HepG2 (cell line): ENCODE measurements at regions not wholly inside any gene's neighbourhood (a gene's known extent, or its start where the extent isn't known, plus 50 kb on each side); places are given as distances from the start of the nearest gene placed in this dataset.

Experiments used
- EEA1 ChIP-seq: sonication (generic); formaldehyde crosslinking; IDR thresholded peaks from 2 replicates; pipeline ENCODE4 v1.5.1; 2020; ENCODE audit warnings: mild to moderate bottlenecking, missing genetic modification reagents, borderline replicate concordance
- HDAC2 ChIP-seq: sonication (generic); formaldehyde crosslinking; IDR thresholded peaks from 2 replicates; pipeline ENCODE4 v1.4.0; 2020; ENCODE audit warnings: missing genetic modification reagents
- MAFK ChIP-seq, 2 experiments: IDR thresholded peaks in 1 of 2; conservative IDR thresholded peaks in 1 of 2; 2 replicates each; pipeline ENCODE4 v1.6.1; 2011; ENCODE audit warnings: improper control_type of control experiment in 2 of 2, low read length in 2 of 2
- PAWR ChIP-seq: sonication (generic); formaldehyde crosslinking; IDR thresholded peaks from 2 replicates; pipeline ENCODE4 v1.4.0; 2020; ENCODE audit warnings: missing genetic modification reagents, mild to moderate bottlenecking, borderline replicate concordance
- RARA ChIP-seq: IDR thresholded peaks from 2 replicates; pipeline ENCODE4 v1.6.1; 2016; ENCODE audit warnings: missing genetic modification reagents, missing compliant biosample characterization
- SRSF1 ChIP-seq: fragments of 200-400 bp; formaldehyde crosslinking; optimal IDR thresholded peaks from 2 replicates; pipeline ENCODE3; 2017; ENCODE audit warnings: mild to moderate bottlenecking, low read depth, low read length, moderate library complexity
- STAT5B ChIP-seq: sonication (generic); formaldehyde crosslinking; IDR thresholded peaks from 2 replicates; pipeline ENCODE4 v1.4.0; 2020; ENCODE audit warnings: missing genetic modification reagents
- TOE1 ChIP-seq: sonication (generic); formaldehyde crosslinking; IDR thresholded peaks from 2 replicates; pipeline ENCODE4 v1.4.0; 2020; ENCODE audit warnings: mild to moderate bottlenecking, missing genetic modification reagents
- YEATS2 ChIP-seq: sonication (generic); formaldehyde crosslinking; IDR thresholded peaks from 2 replicates; pipeline ENCODE4 v1.4.0; 2020; ENCODE audit warnings: missing genetic modification reagents, borderline replicate concordance
- ZFP36 ChIP-seq: fragments of 150-350 bp; IDR thresholded peaks from 2 replicates; pipeline ENCODE4 v1.6.1; 2018; ENCODE audit warnings: borderline replicate concordance, low read length, low read depth; ENCODE audit not compliant: partially characterized antibody
- ZNF251 ChIP-seq: sonication (generic); formaldehyde crosslinking; IDR thresholded peaks from 2 replicates; pipeline ENCODE4 v1.9.0; 2021; ENCODE audit warnings: mild to moderate bottlenecking, missing genetic modification reagents
- ZNF501 ChIP-seq: sonication (generic); formaldehyde crosslinking; IDR thresholded peaks from 2 replicates; pipeline ENCODE4 v1.5.1; 2020; ENCODE audit warnings: mild to moderate bottlenecking, moderate library complexity, missing genetic modification reagents
- ZNF549 ChIP-seq: sonication (generic); formaldehyde crosslinking; IDR thresholded peaks from 2 replicates; pipeline ENCODE4 v1.5.0; 2020; ENCODE audit warnings: missing genetic modification reagents
- ZNF552 ChIP-seq: sonication (generic); formaldehyde crosslinking; IDR thresholded peaks from 2 replicates; pipeline ENCODE4 v1.9.0; 2022; ENCODE audit warnings: missing genetic modification reagents, mild to moderate bottlenecking, borderline replicate concordance
- ZNF709 ChIP-seq: sonication (generic); formaldehyde crosslinking; IDR thresholded peaks from 2 replicates; pipeline ENCODE4 v1.5.0; 2020; ENCODE audit warnings: mild to moderate bottlenecking, missing genetic modification reagents
- ZNF781 ChIP-seq: sonication (generic); formaldehyde crosslinking; IDR thresholded peaks from 2 replicates; pipeline ENCODE4 v1.5.1; 2020; ENCODE audit warnings: borderline replicate concordance, mild to moderate bottlenecking, missing genetic modification reagents; ENCODE audit errors: not compliant biosample characterization
- ZSCAN29 ChIP-seq: sonication (generic); formaldehyde crosslinking; conservative IDR thresholded peaks from 2 replicates; pipeline ENCODE4 v1.4.0; 2020; ENCODE audit warnings: mild to moderate bottlenecking, missing genetic modification reagents
- ZSCAN31 ChIP-seq: sonication (generic); formaldehyde crosslinking; IDR thresholded peaks from 2 replicates; pipeline ENCODE4 v1.5.0; 2020; ENCODE audit warnings: low read depth, mild to moderate bottlenecking, missing genetic modification reagents
- TF ChIP-seq, protein P1 (sequence below): sonication (generic); formaldehyde crosslinking; IDR thresholded peaks from 2 replicates; pipeline ENCODE4 v1.5.0; 2020; ENCODE audit warnings: missing genetic modification reagents
- TF ChIP-seq, protein P2 (sequence below): sonication (generic); formaldehyde crosslinking; IDR thresholded peaks from 2 replicates; pipeline ENCODE4 v1.5.0; 2020; ENCODE audit warnings: mild to moderate bottlenecking, missing genetic modification reagents, borderline replicate concordance
- TF ChIP-seq, protein P3 (sequence below): sonication (generic); formaldehyde crosslinking; IDR thresholded peaks from 2 replicates; pipeline ENCODE4 v1.4.0; 2020; ENCODE audit warnings: low read depth, mild to moderate bottlenecking, missing genetic modification reagents

DNA sequence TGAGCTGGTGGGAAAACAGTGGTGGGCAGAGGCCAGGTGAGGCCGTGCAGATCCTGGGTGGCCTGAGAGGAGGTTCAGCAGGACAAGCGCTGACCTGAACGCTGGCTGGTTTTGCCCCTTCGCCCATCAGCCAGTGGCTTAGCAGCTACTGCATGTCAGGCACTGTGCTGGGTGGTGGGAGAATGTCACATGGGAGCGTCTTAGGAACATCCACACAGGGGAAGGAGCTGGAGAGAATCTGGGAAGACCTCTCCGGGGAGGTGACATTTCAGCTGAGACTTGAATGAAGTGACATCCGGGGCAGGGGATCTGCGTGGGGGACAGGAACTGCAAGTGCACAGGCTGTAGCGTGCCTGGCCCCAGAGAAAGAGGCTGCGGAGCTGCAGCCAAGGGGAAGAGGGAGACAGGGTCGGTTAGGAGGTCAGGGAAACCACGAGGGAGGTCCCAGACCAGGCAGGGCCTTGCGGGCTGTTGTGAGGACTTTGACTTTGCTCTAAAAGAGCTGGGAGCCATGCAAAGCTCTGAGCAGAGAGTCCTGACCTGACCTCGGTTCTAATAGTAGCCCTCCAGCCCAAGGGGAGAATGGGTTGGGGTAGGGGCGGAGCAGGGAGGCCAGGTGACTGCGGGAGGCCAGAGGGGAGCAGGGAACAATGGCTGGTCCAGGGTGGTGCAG lies 156.8 kb upstream of the PTPN1 start (continued):
- TF ChIP-seq ZNF251 (CRISPR knock-in tag) (no peak), ZNF709 (CRISPR knock-in tag) (no peak), YEATS2 (no peak), ZNF501 (CRISPR knock-in tag) (0 out of 2 replicates have a peak, but pooled peaks have one; percentile 36), EEA1 (CRISPR knock-in tag) (no peak; the same call in 1 of the 2 replicates), ZNF549 (CRISPR knock-in tag) (no peak), TOE1 (CRISPR knock-in tag) (no peak), MAFK (conservative IDR thresholded peaks at IDR 0.05 in 1 of 2, IDR thresholded peaks at IDR 0.05 in 1 of 2; ENCODE audit: low read length in 2 of 2) (no peak), ZSCAN29 (CRISPR knock-in tag) (peak; percentile 61; the same call in 1 of the 2 replicates), ZNF781 (CRISPR knock-in tag) (peak; percentile 81), RARA (CRISPR knock-in tag) (peak; percentile 72), PAWR (CRISPR knock-in tag) (no peak), ZFP36 (no peak), SRSF1 (no peak), ZSCAN31 (peak; percentile 41; the same call in 1 of the 2 replicates), STAT5B (CRISPR knock-in tag) (no peak), ZNF552 (peak; percentile 38; the same call in 1 of the 2 replicates), HDAC2 (no peak)
- TF ChIP-seq, protein P1, sequence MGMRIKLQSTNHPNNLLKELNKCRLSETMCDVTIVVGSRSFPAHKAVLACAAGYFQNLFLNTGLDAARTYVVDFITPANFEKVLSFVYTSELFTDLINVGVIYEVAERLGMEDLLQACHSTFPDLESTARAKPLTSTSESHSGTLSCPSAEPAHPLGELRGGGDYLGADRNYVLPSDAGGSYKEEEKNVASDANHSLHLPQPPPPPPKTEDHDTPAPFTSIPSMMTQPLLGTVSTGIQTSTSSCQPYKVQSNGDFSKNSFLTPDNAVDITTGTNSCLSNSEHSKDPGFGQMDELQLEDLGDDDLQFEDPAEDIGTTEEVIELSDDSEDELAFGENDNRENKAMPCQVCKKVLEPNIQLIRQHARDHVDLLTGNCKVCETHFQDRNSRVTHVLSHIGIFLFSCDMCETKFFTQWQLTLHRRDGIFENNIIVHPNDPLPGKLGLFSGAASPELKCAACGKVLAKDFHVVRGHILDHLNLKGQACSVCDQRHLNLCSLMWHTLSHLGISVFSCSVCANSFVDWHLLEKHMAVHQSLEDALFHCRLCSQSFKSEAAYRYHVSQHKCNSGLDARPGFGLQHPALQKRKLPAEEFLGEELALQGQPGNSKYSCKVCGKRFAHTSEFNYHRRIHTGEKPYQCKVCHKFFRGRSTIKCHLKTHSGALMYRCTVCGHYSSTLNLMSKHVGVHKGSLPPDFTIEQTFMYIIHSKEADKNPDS, result peak; percentile 90; the same call in 1 of the 2 replicates
- TF ChIP-seq, protein P2, sequence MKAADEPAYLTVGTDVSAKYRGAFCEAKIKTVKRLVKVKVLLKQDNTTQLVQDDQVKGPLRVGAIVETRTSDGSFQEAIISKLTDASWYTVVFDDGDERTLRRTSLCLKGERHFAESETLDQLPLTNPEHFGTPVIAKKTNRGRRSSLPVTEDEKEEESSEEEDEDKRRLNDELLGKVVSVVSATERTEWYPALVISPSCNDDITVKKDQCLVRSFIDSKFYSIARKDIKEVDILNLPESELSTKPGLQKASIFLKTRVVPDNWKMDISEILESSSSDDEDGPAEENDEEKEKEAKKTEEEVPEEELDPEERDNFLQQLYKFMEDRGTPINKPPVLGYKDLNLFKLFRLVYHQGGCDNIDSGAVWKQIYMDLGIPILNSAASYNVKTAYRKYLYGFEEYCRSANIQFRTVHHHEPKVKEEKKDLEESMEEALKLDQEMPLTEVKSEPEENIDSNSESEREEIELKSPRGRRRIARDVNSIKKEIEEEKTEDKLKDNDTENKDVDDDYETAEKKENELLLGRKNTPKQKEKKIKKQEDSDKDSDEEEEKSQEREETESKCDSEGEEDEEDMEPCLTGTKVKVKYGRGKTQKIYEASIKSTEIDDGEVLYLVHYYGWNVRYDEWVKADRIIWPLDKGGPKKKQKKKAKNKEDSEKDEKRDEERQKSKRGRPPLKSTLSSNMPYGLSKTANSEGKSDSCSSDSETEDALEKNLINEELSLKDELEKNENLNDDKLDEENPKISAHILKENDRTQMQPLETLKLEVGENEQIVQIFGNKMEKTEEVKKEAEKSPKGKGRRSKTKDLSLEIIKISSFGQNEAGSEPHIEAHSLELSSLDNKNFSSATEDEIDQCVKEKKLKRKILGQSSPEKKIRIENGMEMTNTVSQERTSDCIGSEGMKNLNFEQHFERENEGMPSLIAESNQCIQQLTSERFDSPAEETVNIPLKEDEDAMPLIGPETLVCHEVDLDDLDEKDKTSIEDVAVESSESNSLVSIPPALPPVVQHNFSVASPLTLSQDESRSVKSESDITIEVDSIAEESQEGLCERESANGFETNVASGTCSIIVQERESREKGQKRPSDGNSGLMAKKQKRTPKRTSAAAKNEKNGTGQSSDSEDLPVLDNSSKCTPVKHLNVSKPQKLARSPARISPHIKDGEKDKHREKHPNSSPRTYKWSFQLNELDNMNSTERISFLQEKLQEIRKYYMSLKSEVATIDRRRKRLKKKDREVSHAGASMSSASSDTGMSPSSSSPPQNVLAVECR, result peak; percentile 63
- TF ChIP-seq, protein P3, sequence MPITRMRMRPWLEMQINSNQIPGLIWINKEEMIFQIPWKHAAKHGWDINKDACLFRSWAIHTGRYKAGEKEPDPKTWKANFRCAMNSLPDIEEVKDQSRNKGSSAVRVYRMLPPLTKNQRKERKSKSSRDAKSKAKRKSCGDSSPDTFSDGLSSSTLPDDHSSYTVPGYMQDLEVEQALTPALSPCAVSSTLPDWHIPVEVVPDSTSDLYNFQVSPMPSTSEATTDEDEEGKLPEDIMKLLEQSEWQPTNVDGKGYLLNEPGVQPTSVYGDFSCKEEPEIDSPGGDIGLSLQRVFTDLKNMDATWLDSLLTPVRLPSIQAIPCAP (CRISPR knock-in tag), result no peak
